Astrocyte of the cerebellum (primary cell): ENCODE measurements at regions not wholly inside any gene's neighbourhood (a gene's known extent, or its start where the extent isn't known, plus 50 kb on each side); places are given as distances from the start of the nearest gene placed in this dataset.
A peak's percentile ranks its signal among the peaks of the same experiment; 100 is the strongest.
"Not testable (repeated sequence)": the region's sequence is repeated elsewhere in the genome, so short reads cannot be mapped to it uniquely, and the experiment has no call there.

ENCODE experiments used
- DNase-seq: peaks from one replicate; pipeline ENCODE4 v3.0.0-alpha.2; 2011; ENCODE audit warnings: low read depth
- H3K4me3 ChIP-seq: 2 replicates; pipeline ENCODE4 v1.5.1; 2011; ENCODE audit warnings: mild to moderate bottlenecking, low read depth, low read length, moderate library complexity
- in situ Hi-C: cut with HindIII; loops from 2 replicates; pipeline ENCODE4 v1.10.0; 2017; ENCODE audit warnings: low sequenced_read_pairs
- TF ChIP-seq, protein P1 (sequence below): IDR thresholded peaks from 2 replicates; pipeline ENCODE4 v1.5.1; 2012; ENCODE audit warnings: low read length, low read depth, moderate library complexity, mild to moderate bottlenecking; ENCODE audit errors: missing control alignments

DNA sequence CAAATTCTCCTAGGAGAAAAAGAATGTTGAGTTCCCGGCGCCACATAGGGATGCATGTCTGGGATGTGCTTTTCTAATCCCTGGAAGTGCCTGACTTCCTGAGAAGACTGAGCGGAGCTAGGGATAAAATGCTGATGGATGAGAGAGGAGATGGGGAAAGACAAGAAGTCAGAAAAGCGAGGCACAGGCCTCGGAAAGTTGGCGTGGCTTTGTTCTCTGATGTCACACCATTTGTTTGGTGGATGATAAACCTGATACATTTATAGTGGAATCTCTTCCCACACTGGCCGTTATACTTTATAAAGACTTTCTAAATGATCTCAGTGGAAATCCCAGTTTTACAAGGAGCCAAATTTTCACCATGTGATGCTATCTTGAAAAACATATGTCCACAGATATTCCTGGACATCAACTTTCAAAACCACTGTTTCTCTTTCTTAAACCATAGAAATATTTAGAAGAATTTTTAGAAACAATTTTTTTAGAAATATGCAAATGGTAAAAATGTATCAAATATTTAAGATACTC is 188.8 kb upstream of the SVIL start:
- TF ChIP-seq, protein P1, sequence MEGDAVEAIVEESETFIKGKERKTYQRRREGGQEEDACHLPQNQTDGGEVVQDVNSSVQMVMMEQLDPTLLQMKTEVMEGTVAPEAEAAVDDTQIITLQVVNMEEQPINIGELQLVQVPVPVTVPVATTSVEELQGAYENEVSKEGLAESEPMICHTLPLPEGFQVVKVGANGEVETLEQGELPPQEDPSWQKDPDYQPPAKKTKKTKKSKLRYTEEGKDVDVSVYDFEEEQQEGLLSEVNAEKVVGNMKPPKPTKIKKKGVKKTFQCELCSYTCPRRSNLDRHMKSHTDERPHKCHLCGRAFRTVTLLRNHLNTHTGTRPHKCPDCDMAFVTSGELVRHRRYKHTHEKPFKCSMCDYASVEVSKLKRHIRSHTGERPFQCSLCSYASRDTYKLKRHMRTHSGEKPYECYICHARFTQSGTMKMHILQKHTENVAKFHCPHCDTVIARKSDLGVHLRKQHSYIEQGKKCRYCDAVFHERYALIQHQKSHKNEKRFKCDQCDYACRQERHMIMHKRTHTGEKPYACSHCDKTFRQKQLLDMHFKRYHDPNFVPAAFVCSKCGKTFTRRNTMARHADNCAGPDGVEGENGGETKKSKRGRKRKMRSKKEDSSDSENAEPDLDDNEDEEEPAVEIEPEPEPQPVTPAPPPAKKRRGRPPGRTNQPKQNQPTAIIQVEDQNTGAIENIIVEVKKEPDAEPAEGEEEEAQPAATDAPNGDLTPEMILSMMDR, result no peak
- in situ Hi-C loops, result no loop called here
- H3K4me3 ChIP-seq, result no peak overlapping the region
- no peak for DNase-seq

DNA sequence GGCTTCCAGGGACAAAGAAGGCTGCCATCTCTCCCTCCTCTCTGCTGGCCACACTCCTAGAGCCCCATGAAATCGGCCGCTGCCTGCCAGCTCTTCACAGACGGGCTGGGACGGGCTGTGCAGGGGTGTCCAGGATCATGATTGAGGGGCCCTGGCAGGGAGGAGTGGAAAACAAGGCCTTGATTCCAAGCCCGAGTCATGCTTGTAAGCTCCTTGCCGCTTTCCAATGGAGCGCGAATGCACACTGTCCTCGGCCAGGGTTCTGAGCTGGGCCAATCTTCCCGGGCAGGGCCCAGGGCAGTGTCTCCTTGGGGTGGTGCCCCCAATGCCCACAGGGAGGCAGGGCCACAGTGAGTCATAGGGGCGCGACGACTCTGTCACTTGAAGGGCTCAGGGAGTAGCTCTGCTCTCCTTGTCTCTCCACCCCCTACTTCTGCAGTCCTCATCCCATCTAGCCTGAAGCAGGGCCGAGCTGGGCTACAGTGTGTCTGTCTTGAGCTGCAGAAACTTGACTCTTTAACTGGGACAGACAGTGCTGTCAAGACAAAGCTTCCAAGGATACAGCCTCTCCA is 186.2 kb upstream of the SVIL start:
- no peak overlapping the region for H3K4me3 ChIP-seq
- TF ChIP-seq, protein P1, result no peak
- no peak for DNase-seq
- in situ Hi-C loops, result no loop called here

DNA sequence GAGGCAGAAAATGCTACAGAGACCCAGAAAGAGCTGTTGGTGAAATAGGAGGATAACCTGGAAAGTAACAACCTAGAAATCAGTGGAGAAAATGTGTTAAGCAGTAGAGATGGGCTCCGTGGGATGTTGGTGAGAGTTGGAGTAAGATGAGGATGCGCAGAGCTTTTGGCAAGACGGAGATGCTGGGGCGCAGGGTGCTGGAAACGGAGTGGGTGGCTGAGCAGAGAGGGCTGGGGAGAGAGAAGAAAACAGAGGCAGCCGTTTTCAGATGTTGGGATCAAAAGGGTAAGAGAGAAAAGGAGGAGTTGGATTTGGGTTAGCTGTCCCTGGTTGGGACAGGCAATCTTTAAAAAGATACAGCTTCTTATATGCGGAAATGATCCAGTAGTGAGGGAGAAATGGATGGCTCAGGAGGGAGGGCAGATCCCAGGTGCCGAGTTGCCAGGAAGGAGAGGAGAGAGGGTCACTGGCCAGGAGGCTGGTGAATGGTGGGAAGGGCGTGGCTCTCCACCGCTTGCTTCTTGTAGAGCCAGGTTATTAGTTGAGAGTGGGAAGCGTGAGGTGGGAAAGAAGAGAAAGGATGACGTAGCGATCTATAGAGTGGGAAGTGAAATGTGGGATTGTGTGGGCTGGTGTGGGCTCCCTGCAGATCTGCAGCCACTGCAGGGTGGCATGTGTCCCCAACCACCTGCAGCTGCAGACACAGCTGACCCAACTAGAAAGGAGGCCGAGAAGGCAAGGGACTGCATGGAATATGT is 182.2 kb upstream of the SVIL start:
- in situ Hi-C loops, result no loop called here
- no peak for DNase-seq
- TF ChIP-seq, protein P1, result no peak
- H3K4me3 ChIP-seq, result no peak overlapping the region

DNA sequence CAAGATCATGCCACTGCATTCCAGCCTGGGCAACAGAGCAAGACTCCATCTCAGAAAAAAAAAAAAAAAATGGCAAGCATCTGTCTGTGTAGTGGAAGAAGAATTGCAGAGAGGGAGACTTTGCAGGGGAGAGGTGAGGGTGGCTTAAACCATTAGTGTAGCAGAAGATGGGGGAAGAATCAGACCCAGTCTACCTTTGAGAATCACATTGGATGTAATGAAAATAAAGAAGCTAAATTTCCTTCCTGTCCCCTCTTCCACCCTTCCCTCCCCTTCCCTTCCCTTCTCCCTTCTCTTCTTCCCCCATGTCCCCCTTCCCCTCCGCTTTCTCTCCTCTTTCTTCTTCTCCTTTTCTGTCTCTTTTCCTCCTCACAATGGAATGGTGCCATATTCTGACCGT is 180.8 kb upstream of the SVIL start:
- TF ChIP-seq, protein P1, result no peak
- H3K4me3 ChIP-seq, result no peak overlapping the region
- in situ Hi-C loops, result no loop called here
- no peak for DNase-seq

DNA sequence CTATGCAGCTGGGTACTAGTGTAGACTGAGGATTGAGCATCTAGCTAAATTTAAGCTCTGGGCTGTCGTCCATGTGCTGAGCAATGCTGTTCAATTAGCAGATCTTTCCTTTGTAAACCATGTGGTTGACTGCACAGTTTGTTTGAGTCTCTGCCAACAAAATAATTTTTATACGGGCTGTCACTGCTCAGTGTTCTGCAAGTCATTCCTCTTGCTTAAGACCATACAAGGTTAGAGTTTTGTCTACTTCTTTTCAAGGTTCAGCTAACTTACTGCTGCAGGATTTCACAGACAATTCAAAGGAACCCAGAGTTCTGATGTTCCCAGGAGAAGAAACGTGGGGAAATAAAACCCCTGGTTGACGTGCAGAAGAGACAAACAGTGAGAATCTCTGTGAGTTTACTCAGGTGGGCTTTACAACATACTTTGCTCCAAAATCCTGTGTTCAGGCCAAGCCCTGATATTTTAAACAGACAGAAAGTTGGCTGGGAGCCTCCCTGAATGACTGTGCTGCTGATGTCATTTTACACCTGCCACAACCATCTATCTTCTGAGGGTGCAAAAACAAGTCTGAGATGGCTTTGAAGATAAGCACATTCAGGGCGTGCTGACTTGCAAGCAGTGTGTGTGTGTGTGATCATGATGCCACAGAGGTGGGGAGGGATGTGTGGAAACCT is 177.1 kb upstream of the SVIL start:
- DNase-seq, result peak; percentile 96
- TF ChIP-seq, protein P1, result no peak
- in situ Hi-C loops, result no loop called here
- no peak overlapping the region for H3K4me3 ChIP-seq

DNA sequence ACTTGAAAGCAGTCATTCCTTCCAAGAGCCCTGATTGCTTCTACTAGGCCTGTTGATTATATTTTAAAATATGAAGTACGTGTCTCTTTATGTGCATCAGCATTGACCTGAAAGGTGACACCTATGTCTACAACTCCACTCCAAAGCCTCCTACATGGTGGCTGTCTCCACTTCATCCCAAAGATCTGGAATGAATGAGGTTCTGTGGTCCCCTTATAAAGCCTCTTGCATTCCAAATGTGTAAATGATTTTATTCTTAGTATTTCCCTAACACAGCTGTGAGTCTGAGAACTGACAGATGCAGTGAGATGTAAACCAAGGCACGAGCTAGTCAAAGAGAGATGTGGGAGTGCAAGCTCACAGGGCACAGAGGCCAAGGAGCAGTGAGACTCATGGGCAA is 176.0 kb upstream of the SVIL start:
- H3K4me3 ChIP-seq, result no peak overlapping the region
- TF ChIP-seq, protein P1, result no peak
- in situ Hi-C loops, result no loop called here
- no peak for DNase-seq

DNA sequence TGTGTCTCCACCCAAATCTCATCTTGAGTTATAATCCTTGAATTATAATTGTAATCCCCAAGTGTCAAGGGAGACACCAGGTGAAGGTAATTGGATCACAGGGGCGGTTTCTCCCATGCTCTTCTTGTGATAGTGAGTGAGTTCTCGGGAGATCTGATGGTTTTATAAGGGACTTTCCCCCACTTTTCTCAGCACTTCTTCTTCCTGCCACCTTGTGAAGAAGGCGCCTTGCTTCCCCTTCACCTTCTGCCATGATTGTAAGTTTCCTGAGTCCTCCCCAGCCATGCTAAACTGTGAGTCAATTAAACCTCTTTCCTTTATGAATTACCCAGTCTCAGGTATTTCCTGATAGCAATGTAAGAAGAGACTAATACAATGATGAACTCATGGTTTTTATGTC is 175.5 kb upstream of the SVIL start:
- DNase-seq, H3K4me3 ChIP-seq, in situ Hi-C loops: not testable (repeated sequence)
